ENCODE measurements at regions not wholly inside any gene's neighbourhood (a gene's known extent, or its start where the extent isn't known, plus 50 kb on each side); places are given as distances from the start of the nearest gene placed in this dataset.

- no peak for DNase-seq (ENCODE audit: extremely low read depth, low read depth)
- TF ChIP-seq CTCF (IDR thresholded peaks at IDR 0.05; ENCODE audit: low read depth, low read length): no peak
Observed at GRCh38 chr1:47557066-47557465, 119.2 kb downstream of the FOXD2 start.

GRCh38 chr1:47558601-47559593, 121.1 kb downstream of the FOXD2 start:
- DNase-seq (ENCODE audit: extremely low read depth, low read depth): no peak
- no peak for TF ChIP-seq CTCF (IDR thresholded peaks at IDR 0.05; ENCODE audit: low read depth, low read length)

- no peak for DNase-seq (ENCODE audit: extremely low read depth, low read depth)
- no peak for TF ChIP-seq CTCF (IDR thresholded peaks at IDR 0.05; ENCODE audit: low read depth, low read length)
Observed at GRCh38 chr1:47559944-47560695, 122.3 kb downstream of the FOXD2 start.

GRCh38 chr1:47561523-47562007, 123.7 kb downstream of the FOXD2 start:
- TF ChIP-seq CTCF (IDR thresholded peaks at IDR 0.05; ENCODE audit: low read depth, low read length): no peak
- no peak for DNase-seq (ENCODE audit: extremely low read depth, low read depth)

- TF ChIP-seq CTCF (IDR thresholded peaks at IDR 0.05; ENCODE audit: low read depth, low read length): no peak
- DNase-seq (ENCODE audit: extremely low read depth, low read depth): no peak
Observed at GRCh38 chr1:47562147-47562546, 124.3 kb downstream of the FOXD2 start.

GRCh38 chr1:47562799-47563198, 125.0 kb downstream of the FOXD2 start:
- DNase-seq (ENCODE audit: extremely low read depth, low read depth): no peak
- no peak for TF ChIP-seq CTCF (IDR thresholded peaks at IDR 0.05; ENCODE audit: low read depth, low read length)

- DNase-seq (ENCODE audit: extremely low read depth, low read depth): no peak
- TF ChIP-seq CTCF (IDR thresholded peaks at IDR 0.05; ENCODE audit: low read depth, low read length): no peak
Observed at GRCh38 chr1:47563201-47563600, 125.4 kb downstream of the FOXD2 start.

Data from AG09319 (cell line).